GM12878 (cell line): ENCODE measurements at regions not wholly inside any gene's neighbourhood (a gene's known extent, or its start where the extent isn't known, plus 50 kb on each side); places are given as distances from the start of the nearest gene placed in this dataset.

Experiments
- ATF3 ChIP-seq: IDR thresholded peaks from 2 replicates; pipeline ENCODE4 v1.6.1; 2011; ENCODE audit warnings: low read depth, mild to moderate bottlenecking, low read length, moderate library complexity, borderline replicate concordance; ENCODE audit errors: extremely low read depth
- BCL3 ChIP-seq: IDR thresholded peaks from 2 replicates; pipeline ENCODE4 v1.6.1; 2011; ENCODE audit warnings: borderline replicate concordance, low read depth, mild to moderate bottlenecking, moderate library complexity, low read length; ENCODE audit not compliant: insufficient read depth, poor library complexity, severe bottlenecking
- CEBPB ChIP-seq, 2 experiments: fragments of 150-350 bp in 1 of 2; IDR thresholded peaks; 2 replicates each; pipeline ENCODE4 v1.6.1; 2012 to 2014; ENCODE audit warnings: low read depth in 2 of 2, low read length in 2 of 2, borderline replicate concordance in 1 of 2, inconsistent platforms in 1 of 2
- CTCF ChIP-seq, 3 experiments: IDR thresholded peaks in 2 of 3; conservative IDR thresholded peaks in 1 of 3; 2 replicates each; pipeline ENCODE4 v1.5.1; 2011; ENCODE audit warnings: low read depth in 3 of 3, low read length in 3 of 3, mild to moderate bottlenecking in 3 of 3, control low read depth in 2 of 3, moderate library complexity in 2 of 3, inconsistent platforms in 1 of 3, mixed read lengths in 1 of 3; ENCODE audit not compliant: control insufficient read depth in 2 of 3, insufficient read depth in 1 of 3; ENCODE audit errors: extremely low read depth in 1 of 3
- E2F4 ChIP-seq: IDR thresholded peaks from 2 replicates; pipeline ENCODE4 v1.6.1; 2012; ENCODE audit warnings: low read depth, low read length, improper control_type of control experiment
- POLR2AphosphoS5 ChIP-seq: IDR thresholded peaks from 2 replicates; pipeline ENCODE4 v1.6.1; 2011; ENCODE audit warnings: mild to moderate bottlenecking, low read length, inconsistent platforms
- RFX5 ChIP-seq: IDR thresholded peaks from 2 replicates; pipeline ENCODE4 v1.6.1; 2011; ENCODE audit warnings: low read depth, low read length, improper control_type of control experiment
- ZBTB4 ChIP-seq: fragments of 450-650 bp; formaldehyde crosslinking; IDR thresholded peaks from 2 replicates; pipeline ENCODE4 v1.4.0; 2022; ENCODE audit warnings: mild to moderate bottlenecking, moderate library complexity
- ZNF217 ChIP-seq: fragments of 450-650 bp; IDR thresholded peaks from 2 replicates; pipeline ENCODE4 v1.6.1; 2017; ENCODE audit warnings: antibody characterized with exemption, mild to moderate bottlenecking

- TF ChIP-seq POLR2AphosphoS5 (no peak), ZNF217 (no peak), RFX5 (no peak), ATF3 (no peak), ZBTB4 (CRISPR knock-in tag) (no peak), E2F4 (no peak), CEBPB (IDR thresholded peaks at IDR 0.05; ENCODE audit: borderline replicate concordance in 1 of 2, low read depth in 2 of 2, low read length in 2 of 2) (no peak), CTCF (IDR thresholded peaks at IDR 0.05 in 2 of 3, conservative IDR thresholded peaks at IDR 0.05 in 1 of 3; ENCODE audit: control insufficient read depth in 2 of 3, extremely low read depth in 1 of 3, insufficient read depth in 1 of 3, low read depth in 3 of 3, low read length in 3 of 3) (no peak), BCL3 (no peak)
These were observed 265.9 kb downstream of the ZNF674 start for GRCh38 chrX:46279214-46279924.
